PC-9 (cell line): ENCODE measurements at regions not wholly inside any gene's neighbourhood (a gene's known extent, or its start where the extent isn't known, plus 50 kb on each side); places are given as distances from the start of the nearest gene placed in this dataset.

Experiments
- CTCF ChIP-seq: fragments of 200-600 bp; sonication (generic); conservative IDR thresholded peaks from 2 replicates; pipeline ENCODE4 v1.6.1; 2017; ENCODE audit warnings: mixed run types, antibody characterized with exemption, mild to moderate bottlenecking, moderate library complexity
- EZH2 ChIP-seq: fragments of 200-600 bp; sonication (generic); IDR thresholded peaks from 2 replicates; pipeline ENCODE4 v1.8.0; 2017; ENCODE audit warnings: antibody characterized with exemption, low read depth

GRCh38 chr2:204022550-204022949 lies 86.0 kb downstream of the ICOS start:
- TF ChIP-seq EZH2 (no peak), CTCF (no peak)
